ENCODE measurements at regions not wholly inside any gene's neighbourhood (a gene's known extent, or its start where the extent isn't known, plus 50 kb on each side); places are given as distances from the start of the nearest gene placed in this dataset.

DNA sequence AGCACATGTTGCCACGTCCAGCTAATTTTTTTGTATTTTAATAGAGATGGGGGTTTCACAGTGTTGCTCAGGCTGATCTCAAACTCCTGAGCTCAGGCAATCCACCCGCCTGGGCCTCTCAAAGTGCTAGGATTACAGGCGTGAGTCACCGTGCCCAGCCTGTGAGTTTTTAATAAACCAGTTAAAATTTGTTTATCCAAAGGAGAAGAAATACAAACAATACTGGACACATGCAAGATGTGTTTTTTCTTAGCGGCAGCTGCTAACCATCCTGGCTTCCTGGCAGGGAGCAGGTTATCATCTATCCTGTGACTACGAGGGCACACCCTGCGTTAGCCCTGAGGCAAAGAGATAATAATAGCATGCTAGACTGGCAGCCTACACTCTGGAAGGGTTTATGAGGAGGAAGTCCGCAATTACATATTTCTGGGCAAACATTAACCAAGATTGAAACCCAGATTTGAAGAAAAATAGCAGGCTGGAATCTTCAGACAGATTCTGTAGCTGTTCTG, 191.4 kb downstream of the SPRY1 start:
- Histone ChIP-seq H4K20me1 (ENCODE audit: insufficient read depth) (no peaks in the 10 kb centered on the region), H3K36me3 (ENCODE audit: low read depth) (no peaks in the 10 kb centered on the region), H3K4me3 (peak overlapping the region; percentile 32; the same call in 1 of the 2 replicates), H2AFZ (peak overlapping the region; percentile 62), H3K4me1 (ENCODE audit: insufficient read depth) (peaks cover 23% of the 10 kb centered on the region), H3K27me3 (replicated peaks; ENCODE audit: insufficient read depth) (no peaks in the 10 kb centered on the region), H3K27ac (peak overlapping the region; percentile 72), H3K9ac (peak overlapping the region; percentile 52), H3K79me2 (ENCODE audit: insufficient read depth) (no peaks in the 10 kb centered on the region), H3F3A (ENCODE audit: insufficient read depth) (peaks cover 23% of the 10 kb centered on the region), H3K9me2 (ENCODE audit: insufficient read depth) (no peaks in the 10 kb centered on the region), H3K9me3 (ENCODE audit: low read depth) (no peaks in the 10 kb centered on the region), H3K4me2 (ENCODE audit: unreplicated experiment) (peak overlapping the region; percentile 52)
- 1 to 2% methylated on average over 8 of the region's 8 CpGs for WGBS, 2 experiments (ENCODE audit: low coverage in 1 of 2, low lambda C conversion rate in 2 of 2, missing lambda C conversion rate in 2 of 2)
- TF ChIP-seq EZH2 (IDR thresholded peaks at IDR 0.05; ENCODE audit: insufficient read depth, poor library complexity, severe bottlenecking) (no peak), EZH2phosphoT487 (IDR thresholded peaks at IDR 0.05; ENCODE audit: insufficient read depth, low read depth) (no peak)
- in situ Hi-C loops (cut with MboI) = no loop called here
- DNase-seq = peak; percentile 70

- peak overlapping the region; percentile 52 for H3K9ac ChIP-seq
- WGBS, 2 experiments (ENCODE audit: low coverage in 1 of 2, low lambda C conversion rate in 2 of 2, missing lambda C conversion rate in 2 of 2) = 45 to 46% methylated on average over 8 of the region's 8 CpGs
- no peaks in the 10 kb centered on the region for H3K36me3 ChIP-seq (ENCODE audit: low read depth)
- H3K9me2 ChIP-seq (ENCODE audit: insufficient read depth) = no peaks in the 10 kb centered on the region
- in situ Hi-C loops (cut with MboI) = no loop called here
- TF ChIP-seq EZH2phosphoT487 (IDR thresholded peaks at IDR 0.05; ENCODE audit: insufficient read depth, low read depth) = no peak
- no peak for TF ChIP-seq EZH2 (IDR thresholded peaks at IDR 0.05; ENCODE audit: insufficient read depth, poor library complexity, severe bottlenecking)
- peaks cover 23% of the 10 kb centered on the region for H3K4me1 ChIP-seq (ENCODE audit: insufficient read depth)
- no peaks in the 10 kb centered on the region for H3K79me2 ChIP-seq (ENCODE audit: insufficient read depth)
- peak; percentile 57 for DNase-seq
- H3K27ac ChIP-seq = peak overlapping the region; percentile 72
- no peaks in the 10 kb centered on the region for H3K27me3 ChIP-seq (replicated peaks; ENCODE audit: insufficient read depth)
- H4K20me1 ChIP-seq (ENCODE audit: insufficient read depth) = no peaks in the 10 kb centered on the region
- peak overlapping the region; percentile 52 for H3K4me2 ChIP-seq (ENCODE audit: unreplicated experiment)
- peak overlapping the region; percentile 32; the same call in 1 of the 2 replicates for H3K4me3 ChIP-seq
- peaks cover 23% of the 10 kb centered on the region for H3F3A ChIP-seq (ENCODE audit: insufficient read depth)
- H3K9me3 ChIP-seq (ENCODE audit: low read depth) = no peaks in the 10 kb centered on the region
- H2AFZ ChIP-seq = peak overlapping the region; percentile 62
Observed at GRCh38 chr4:123588631-123589241, 192.1 kb downstream of the SPRY1 start.

DNA sequence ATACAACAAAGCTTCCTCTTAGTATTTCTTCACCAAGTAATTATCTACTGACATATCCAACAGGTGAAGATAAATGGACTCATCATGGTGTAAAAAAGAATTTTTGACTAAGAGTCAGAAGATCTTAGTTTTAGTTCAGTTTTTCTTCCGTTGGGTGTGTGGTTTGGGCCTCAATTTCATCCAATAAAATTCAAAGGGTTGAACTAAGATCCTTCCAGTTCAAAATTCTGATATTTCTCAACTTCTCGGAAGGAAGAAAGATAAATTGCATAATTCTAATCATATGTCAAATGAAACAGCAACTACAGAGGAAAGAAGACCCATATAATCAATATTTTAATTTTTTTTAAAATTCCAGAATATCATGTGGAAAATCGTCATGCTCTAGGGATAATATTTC, 192.7 kb downstream of the SPRY1 start:
- peaks cover 23% of the 10 kb centered on the region for H3K4me1 ChIP-seq (ENCODE audit: insufficient read depth)
- no peaks in the 10 kb centered on the region for H4K20me1 ChIP-seq (ENCODE audit: insufficient read depth)
- TF ChIP-seq EZH2phosphoT487 (IDR thresholded peaks at IDR 0.05; ENCODE audit: insufficient read depth, low read depth) = no peak
- no peak for TF ChIP-seq EZH2 (IDR thresholded peaks at IDR 0.05; ENCODE audit: insufficient read depth, poor library complexity, severe bottlenecking)
- no peaks in the 10 kb centered on the region for H3K79me2 ChIP-seq (ENCODE audit: insufficient read depth)
- H3K27me3 ChIP-seq (replicated peaks; ENCODE audit: insufficient read depth) = no peaks in the 10 kb centered on the region
- 56 to 58% methylated on average over 3 of the region's 3 CpGs for WGBS, 2 experiments (ENCODE audit: low coverage in 1 of 2, low lambda C conversion rate in 2 of 2, missing lambda C conversion rate in 2 of 2)
- H3K4me2 ChIP-seq (ENCODE audit: unreplicated experiment) = peak overlapping the region; percentile 52
- no peak overlapping the region for H3K4me3 ChIP-seq
- H3K9ac ChIP-seq = no peak overlapping the region
- no peak overlapping the region for H2AFZ ChIP-seq
- H3K27ac ChIP-seq = peak overlapping the region; percentile 72; the same call in 1 of the 2 replicates
- peaks cover 23% of the 10 kb centered on the region for H3F3A ChIP-seq (ENCODE audit: insufficient read depth)
- H3K9me3 ChIP-seq (ENCODE audit: low read depth) = no peaks in the 10 kb centered on the region
- no peaks in the 10 kb centered on the region for H3K9me2 ChIP-seq (ENCODE audit: insufficient read depth)
- DNase-seq = no peak
- in situ Hi-C loops (cut with MboI) = no loop called here
- H3K36me3 ChIP-seq (ENCODE audit: low read depth) = no peaks in the 10 kb centered on the region

- Histone ChIP-seq H3K79me2 (ENCODE audit: insufficient read depth) (no peaks in the 10 kb centered on the region), H3K9me2 (ENCODE audit: insufficient read depth) (no peaks in the 10 kb centered on the region), H3K4me1 (ENCODE audit: insufficient read depth) (peaks cover 23% of the 10 kb centered on the region), H2AFZ (no peak overlapping the region), H3F3A (ENCODE audit: insufficient read depth) (peaks cover 20% of the 10 kb centered on the region), H3K27ac (no peak overlapping the region), H3K9me3 (ENCODE audit: low read depth) (no peaks in the 10 kb centered on the region), H3K9ac (no peak overlapping the region), H3K27me3 (replicated peaks; ENCODE audit: insufficient read depth) (no peaks in the 10 kb centered on the region), H3K36me3 (ENCODE audit: low read depth) (no peaks in the 10 kb centered on the region), H3K4me3 (no peak overlapping the region), H4K20me1 (ENCODE audit: insufficient read depth) (no peaks in the 10 kb centered on the region), H3K4me2 (ENCODE audit: unreplicated experiment) (no peak overlapping the region)
- in situ Hi-C loops (cut with MboI) = no loop called here
- WGBS, 2 experiments (ENCODE audit: low coverage in 1 of 2, low lambda C conversion rate in 2 of 2, missing lambda C conversion rate in 2 of 2) = 87 to 94% methylated on average over 2 of the region's 2 CpGs
- TF ChIP-seq EZH2phosphoT487 (IDR thresholded peaks at IDR 0.05; ENCODE audit: insufficient read depth, low read depth) (no peak), EZH2 (IDR thresholded peaks at IDR 0.05; ENCODE audit: insufficient read depth, poor library complexity, severe bottlenecking) (no peak)
- DNase-seq = no peak
Observed at GRCh38 chr4:123591875-123592274, 195.3 kb downstream of the SPRY1 start.
